Progenitor cell of endocrine pancreas (in vitro differentiated cells): ENCODE measurements at regions not wholly inside any gene's neighbourhood (a gene's known extent, or its start where the extent isn't known, plus 50 kb on each side); places are given as distances from the start of the nearest gene placed in this dataset.

Experiments
- DNase-seq: peaks from one replicate; pipeline ENCODE4 v3.0.0; 2021; ENCODE audit warnings: low spot score; ENCODE audit not compliant: unreplicated experiment
- H3K27ac Mint-ChIP-seq: 2 replicates; pipeline ENCODE4 v1.8.0; 2021; ENCODE audit warnings: mild to moderate bottlenecking, moderate library complexity, mixed read lengths
- H3K27me3 Mint-ChIP-seq: 2 replicates; pipeline ENCODE4 v1.8.0; 2021; ENCODE audit warnings: mixed read lengths
- H3K36me3 Mint-ChIP-seq: 2 replicates; pipeline ENCODE4 v1.8.0; 2022; ENCODE audit warnings: mixed read lengths; ENCODE audit not compliant: insufficient read depth
- H3K4me1 Mint-ChIP-seq: 2 replicates; pipeline ENCODE4 v1.8.0; 2021; ENCODE audit warnings: low read depth, mixed read lengths
- H3K4me3 Mint-ChIP-seq: 2 replicates; pipeline ENCODE4 v1.8.0; 2021; ENCODE audit warnings: low read depth, mild to moderate bottlenecking, moderate library complexity, mixed read lengths
- H3K9me3 Mint-ChIP-seq: 2 replicates; pipeline ENCODE4 v1.8.0; 2021; ENCODE audit warnings: low read depth, mixed read lengths
- TF ChIP-seq, protein P1 (sequence below): fragments of 200-600 bp; sonication (generic); IDR thresholded peaks from one replicate; pipeline ENCODE4 v1.5.0; 2021; ENCODE audit warnings: antibody characterized with exemption, mild to moderate bottlenecking; ENCODE audit not compliant: unreplicated experiment

DNA sequence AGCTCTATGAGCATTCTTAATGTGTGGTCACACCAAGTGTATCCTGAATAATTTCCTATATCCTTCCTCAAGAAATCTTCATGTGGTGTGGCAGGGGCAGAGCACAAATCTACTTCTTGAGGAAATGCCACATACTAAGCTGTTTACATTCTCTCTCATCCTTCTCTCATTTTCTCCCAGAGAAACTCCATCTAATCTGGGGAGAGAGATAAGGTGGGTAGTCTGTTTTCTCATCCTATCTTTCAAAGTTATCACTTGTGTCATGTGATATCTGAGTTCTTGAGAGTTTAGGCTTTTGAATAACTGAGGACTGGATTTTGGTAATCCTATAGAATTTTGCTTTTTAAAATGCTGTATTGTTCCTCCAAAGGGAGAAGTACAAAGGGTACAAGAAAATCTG lies 141.9 kb upstream of the LRRC7 start:
- H3K27ac Mint-ChIP-seq = no peak overlapping the region
- no peak overlapping the region for H3K4me3 Mint-ChIP-seq
- TF ChIP-seq, protein P1, sequence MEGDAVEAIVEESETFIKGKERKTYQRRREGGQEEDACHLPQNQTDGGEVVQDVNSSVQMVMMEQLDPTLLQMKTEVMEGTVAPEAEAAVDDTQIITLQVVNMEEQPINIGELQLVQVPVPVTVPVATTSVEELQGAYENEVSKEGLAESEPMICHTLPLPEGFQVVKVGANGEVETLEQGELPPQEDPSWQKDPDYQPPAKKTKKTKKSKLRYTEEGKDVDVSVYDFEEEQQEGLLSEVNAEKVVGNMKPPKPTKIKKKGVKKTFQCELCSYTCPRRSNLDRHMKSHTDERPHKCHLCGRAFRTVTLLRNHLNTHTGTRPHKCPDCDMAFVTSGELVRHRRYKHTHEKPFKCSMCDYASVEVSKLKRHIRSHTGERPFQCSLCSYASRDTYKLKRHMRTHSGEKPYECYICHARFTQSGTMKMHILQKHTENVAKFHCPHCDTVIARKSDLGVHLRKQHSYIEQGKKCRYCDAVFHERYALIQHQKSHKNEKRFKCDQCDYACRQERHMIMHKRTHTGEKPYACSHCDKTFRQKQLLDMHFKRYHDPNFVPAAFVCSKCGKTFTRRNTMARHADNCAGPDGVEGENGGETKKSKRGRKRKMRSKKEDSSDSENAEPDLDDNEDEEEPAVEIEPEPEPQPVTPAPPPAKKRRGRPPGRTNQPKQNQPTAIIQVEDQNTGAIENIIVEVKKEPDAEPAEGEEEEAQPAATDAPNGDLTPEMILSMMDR = no peak
- no peak for DNase-seq
- no peaks in the 10 kb centered on the region for H3K36me3 Mint-ChIP-seq
- peaks cover 7% of the 10 kb centered on the region for H3K4me1 Mint-ChIP-seq
- H3K9me3 Mint-ChIP-seq = no peaks in the 10 kb centered on the region
- H3K27me3 Mint-ChIP-seq = no peaks in the 10 kb centered on the region

DNA sequence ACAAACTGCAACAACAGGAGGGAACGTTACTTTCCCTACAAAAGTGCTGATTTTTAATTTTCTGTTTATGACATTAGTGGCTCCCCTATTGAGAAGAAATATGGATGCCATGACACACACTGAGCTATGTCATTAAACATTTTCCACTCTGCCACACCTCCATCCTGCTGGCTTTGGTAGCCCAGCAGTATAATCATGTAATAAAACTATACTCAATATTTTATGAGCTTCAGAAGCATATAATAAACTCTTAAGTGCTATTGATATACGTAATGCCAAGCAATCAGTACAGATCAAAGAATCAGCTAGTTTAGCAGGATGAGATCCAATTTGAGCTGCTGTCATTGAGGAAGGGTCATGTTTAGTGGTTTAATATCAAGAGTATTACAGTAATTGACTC lies 141.3 kb upstream of the LRRC7 start:
- Mint-ChIP-seq H3K4me1 (peaks cover 7% of the 10 kb centered on the region), H3K4me3 (no peak overlapping the region), H3K36me3 (no peaks in the 10 kb centered on the region), H3K9me3 (no peaks in the 10 kb centered on the region), H3K27ac (no peak overlapping the region), H3K27me3 (no peaks in the 10 kb centered on the region)
- DNase-seq = no peak
- TF ChIP-seq, protein P1 = no peak

DNA sequence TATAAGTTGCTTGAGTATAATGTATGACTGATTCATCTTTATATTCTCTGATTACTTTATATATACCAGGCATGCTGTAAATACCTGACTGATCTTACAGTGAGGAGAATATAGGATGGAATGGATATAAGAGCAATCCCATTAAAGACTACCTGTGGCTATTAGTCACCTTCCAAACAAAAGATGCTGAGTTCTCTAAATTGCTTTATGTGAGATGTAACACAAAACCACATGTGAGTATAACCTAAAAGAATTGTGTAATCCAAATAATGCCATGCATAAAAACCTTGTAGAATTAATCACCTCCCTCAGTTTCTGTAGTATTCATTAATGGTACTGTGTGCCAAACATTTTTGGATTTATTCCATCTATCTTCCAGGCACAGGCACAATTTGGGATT lies 134.6 kb upstream of the LRRC7 start:
- peaks cover 6% of the 10 kb centered on the region for H3K4me1 Mint-ChIP-seq

DNA sequence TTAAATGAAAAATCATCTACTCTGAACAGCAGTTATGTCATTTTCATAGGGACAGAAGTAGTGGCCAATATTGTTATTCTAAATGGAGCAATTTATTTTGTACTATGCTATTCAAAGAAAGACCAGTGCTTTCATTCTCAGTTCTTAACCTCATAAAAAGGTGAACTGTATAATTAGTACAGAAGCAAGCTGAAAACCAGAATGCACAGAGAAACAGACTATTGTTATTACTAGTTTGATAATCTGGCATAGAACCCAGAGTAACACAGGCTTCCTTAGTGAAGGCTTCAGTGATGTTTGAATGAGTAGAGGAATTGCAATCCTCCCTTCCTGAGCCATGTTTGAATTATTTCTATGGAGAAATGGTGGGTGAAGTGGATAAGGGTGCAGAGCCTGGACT lies 131.6 kb upstream of the LRRC7 start:
- Mint-ChIP-seq H3K9me3 (no peaks in the 10 kb centered on the region), H3K4me3 (no peak overlapping the region), H3K27ac (no peak overlapping the region), H3K27me3 (no peaks in the 10 kb centered on the region), H3K36me3 (no peaks in the 10 kb centered on the region), H3K4me1 (peaks cover 6% of the 10 kb centered on the region)
- no peak for DNase-seq
- TF ChIP-seq, protein P1 = no peak

More for the DNA sequence above, 134.6 kb upstream of the LRRC7 start:
- Mint-ChIP-seq H3K27me3 (no peaks in the 10 kb centered on the region), H3K4me3 (no peak overlapping the region), H3K9me3 (no peaks in the 10 kb centered on the region), H3K36me3 (no peaks in the 10 kb centered on the region), H3K27ac (no peak overlapping the region)
- TF ChIP-seq, protein P1 = no peak
- DNase-seq = no peak

DNA sequence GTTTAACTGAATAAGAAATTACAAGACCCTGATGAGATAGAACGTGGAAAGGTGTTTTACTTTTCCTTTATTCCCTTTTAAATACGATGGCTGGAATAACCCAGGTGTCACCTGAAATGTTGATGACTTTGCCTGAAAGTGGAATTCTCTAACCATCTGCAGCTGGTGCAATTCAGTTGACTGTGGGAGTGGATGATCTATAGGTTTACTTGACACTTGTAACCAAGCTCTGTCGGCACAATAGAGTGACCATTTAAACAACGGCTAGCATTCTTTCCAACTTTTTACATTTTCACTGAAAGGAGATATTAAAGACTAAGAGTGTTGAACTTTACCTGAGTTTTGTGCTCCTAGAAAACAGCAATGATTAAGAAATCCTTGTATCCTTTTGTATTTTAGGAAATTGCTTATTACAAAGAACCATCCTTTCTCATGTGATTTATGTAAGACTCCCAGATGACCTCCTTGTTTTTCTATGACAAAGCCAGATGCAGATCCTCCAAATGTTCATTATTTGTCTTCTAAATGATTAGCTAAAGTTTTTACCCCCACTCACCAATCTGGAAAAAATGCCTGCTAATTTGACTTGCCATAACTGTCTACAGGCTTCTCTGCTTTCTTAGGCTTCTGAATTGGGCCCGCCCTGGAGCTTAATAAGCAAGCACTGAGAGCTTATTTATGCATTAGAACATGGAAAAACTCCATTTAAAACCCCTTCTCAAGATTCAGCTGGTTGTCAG lies 129.5 kb upstream of the LRRC7 start:
- no peak overlapping the region for H3K27ac Mint-ChIP-seq

More for the DNA sequence above, 129.5 kb upstream of the LRRC7 start:
- no peak overlapping the region for H3K4me3 Mint-ChIP-seq
- DNase-seq = no peak
- no peaks in the 10 kb centered on the region for H3K27me3 Mint-ChIP-seq
- H3K36me3 Mint-ChIP-seq = no peaks in the 10 kb centered on the region
- H3K4me1 Mint-ChIP-seq = peaks cover 5% of the 10 kb centered on the region
- TF ChIP-seq, protein P1 = no peak
- H3K9me3 Mint-ChIP-seq = peaks cover 2% of the 10 kb centered on the region
